A204.1 (cell line): ENCODE measurements at regions not wholly inside any gene's neighbourhood (a gene's known extent, or its start where the extent isn't known, plus 50 kb on each side); places are given as distances from the start of the nearest gene placed in this dataset.
"Not testable (repeated sequence)": the region's sequence is repeated elsewhere in the genome, so short reads cannot be mapped to it uniquely, and the experiment has no call there.

Experiments used
- FAIRE-seq: peaks from 2 replicates; lab custom pipeline; 2012; peaks lifted over from hg19 to GRCh38; lab: Jason Lieb, UNC

DNA sequence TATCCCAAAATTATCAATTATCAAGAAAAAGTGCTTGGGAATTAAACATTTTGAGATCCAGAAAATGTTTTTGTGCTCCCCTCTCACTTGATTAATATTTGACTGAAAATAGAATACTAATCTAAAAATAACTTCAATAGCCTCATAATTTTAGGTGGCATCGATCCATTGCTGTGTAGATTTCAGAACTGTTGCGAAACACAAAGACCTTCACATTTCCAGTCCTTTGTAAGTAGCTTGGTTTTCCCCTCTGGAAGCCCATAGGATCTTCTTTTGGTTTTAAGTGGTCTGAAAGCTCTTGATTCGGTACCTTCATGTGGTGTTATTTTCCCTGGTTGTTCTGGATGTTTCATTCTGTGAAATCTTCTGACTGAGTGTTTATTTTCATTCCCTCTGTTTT, 176.5 kb downstream of the NUFIP1 start:
- no peak for FAIRE-seq

DNA sequence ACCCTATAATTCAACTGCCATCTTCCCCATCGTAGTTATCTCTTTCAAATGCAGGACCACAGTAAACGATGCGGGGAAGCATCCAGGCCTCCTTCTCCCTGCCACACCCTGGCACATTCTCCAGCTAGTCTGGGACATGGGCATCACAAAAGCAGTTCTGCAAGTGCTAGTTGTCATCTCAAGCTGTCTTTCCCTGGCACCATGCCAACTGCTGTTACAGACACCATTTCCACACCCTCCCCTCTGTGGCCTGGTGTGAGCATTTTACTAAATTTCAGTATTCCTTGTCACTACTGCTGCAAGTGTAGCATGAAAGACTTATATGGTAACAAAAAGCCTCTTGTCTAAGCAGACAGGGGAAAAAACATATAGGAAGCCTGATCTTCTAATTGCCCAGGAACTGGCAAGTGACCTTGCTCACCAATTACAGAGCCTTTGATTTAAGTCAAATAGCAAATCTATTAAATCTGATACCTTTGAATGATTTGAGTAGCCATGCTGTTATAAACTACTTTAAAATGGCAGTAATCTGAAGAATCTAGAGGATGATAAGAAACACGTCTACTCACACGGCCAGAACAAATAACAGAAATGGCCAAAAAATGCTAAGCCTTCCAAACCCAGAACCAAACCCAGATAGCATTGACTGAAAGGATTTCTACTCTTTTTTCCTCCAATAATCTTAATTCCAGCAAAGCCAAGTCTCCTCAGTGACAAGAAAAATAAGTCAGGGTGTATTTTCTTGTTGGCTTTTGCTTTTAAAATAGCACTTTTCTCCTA, 179.0 kb downstream of the NUFIP1 start:
- FAIRE-seq, result no peak

DNA sequence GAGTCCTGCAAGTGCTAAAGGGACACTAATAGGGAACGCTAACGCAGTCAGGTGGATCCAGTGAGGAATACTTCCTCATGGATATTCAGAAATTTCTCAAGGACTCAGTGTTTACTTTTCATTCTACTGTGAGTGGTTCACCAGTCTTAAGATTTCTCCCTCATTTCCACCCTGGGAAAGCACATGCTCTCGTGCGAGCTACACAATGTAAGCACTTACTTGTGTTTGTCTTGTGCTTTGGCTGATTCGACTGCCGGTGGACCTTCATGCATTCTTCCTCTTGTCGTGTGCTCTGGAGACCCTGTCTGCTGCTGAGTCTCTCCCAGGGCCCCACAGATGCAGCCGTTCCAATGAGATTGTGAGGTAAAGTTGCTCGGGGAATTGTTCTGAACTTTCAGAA, 180.1 kb downstream of the NUFIP1 start:
- no peak for FAIRE-seq

GRCh38 chr13:44808185-44808584, 181.1 kb downstream of the NUFIP1 start:
- no peak for FAIRE-seq

DNA sequence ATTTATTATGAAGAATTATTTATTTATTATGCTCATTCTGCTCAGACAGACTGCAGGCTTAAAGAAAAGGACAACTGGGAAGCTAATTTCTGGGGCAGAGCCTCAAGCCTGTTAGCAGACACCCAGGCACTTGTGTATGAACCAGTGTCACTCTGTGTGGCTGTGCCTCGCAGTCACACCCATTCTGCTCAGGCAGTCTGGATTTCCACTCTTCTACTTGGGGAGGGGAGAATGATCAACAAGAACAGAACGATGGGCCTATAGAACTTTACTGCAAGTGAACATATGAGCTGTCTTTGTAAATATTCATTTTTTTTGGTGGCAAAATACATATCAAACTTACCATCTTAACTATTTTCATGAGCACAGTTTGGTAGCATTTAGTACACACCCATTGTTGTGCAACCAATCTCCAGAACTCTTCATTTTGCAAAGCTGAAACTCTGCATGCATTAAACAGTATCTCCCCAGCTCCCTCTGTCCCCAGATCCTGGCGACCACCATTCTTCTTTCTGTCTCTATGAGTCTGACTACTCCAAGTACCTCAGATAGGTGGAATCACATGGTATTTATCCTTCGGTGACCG, 181.7 kb downstream of the NUFIP1 start:
- FAIRE-seq, result no peak

GRCh38 chr13:44806826-44807225, 182.4 kb downstream of the NUFIP1 start:
- FAIRE-seq, result no peak

- no peak for FAIRE-seq
Measured at GRCh38 chr13:44805585-44805984, 183.7 kb downstream of the NUFIP1 start.

- FAIRE-seq, result no peak
Measured at GRCh38 chr13:44803390-44803789, 185.9 kb downstream of the NUFIP1 start.

GRCh38 chr13:44802491-44802890, 186.8 kb downstream of the NUFIP1 start:
- FAIRE-seq, result no peak

GRCh38 chr13:44801990-44802389, 187.3 kb downstream of the NUFIP1 start:
- no peak for FAIRE-seq

DNA sequence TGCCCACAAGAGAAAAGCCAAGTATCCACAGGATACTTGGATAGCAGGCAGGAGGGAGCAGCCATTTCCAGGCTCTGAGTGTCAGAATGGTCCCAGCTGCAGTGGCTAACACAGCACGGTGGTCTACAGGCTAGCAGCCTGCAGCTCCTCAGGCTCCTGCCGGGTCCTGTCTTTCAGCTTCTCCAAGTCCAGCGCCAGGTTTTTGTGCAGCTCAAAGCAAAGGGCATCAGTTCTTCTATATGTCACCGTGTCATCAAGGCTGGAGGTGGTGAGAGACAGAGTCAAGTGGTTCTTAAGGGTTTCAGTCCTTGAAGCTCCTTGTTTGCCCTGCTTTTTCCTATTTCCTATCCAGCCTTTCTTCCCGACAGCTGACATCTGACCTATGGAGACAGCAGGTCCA, 188.6 kb downstream of the NUFIP1 start:
- no peak for FAIRE-seq

GRCh38 chr13:44797685-44798084, 191.6 kb downstream of the NUFIP1 start:
- no peak for FAIRE-seq

- FAIRE-seq, result no peak
Measured at GRCh38 chr13:44796597-44797490, 192.4 kb downstream of the NUFIP1 start.

DNA sequence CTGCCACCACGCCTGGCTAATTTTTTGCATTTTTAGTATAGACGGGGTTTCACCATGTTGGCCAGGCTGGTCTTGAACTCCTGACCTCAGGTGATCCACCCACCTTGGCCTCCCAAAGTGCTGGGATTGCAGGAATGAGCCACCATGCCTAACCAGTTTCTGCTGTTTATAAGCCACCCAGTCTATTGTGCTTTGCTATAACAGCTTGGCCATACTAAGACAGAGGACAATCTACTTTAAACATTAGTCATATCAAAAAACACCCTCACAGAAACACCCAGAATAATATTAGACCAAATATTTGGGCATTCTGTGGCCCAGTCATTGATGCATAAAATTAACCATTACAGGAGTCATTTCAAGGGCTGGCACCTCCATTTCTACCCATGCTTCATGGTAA, 193.2 kb downstream of the NUFIP1 start:
- not testable (repeated sequence) for FAIRE-seq

DNA sequence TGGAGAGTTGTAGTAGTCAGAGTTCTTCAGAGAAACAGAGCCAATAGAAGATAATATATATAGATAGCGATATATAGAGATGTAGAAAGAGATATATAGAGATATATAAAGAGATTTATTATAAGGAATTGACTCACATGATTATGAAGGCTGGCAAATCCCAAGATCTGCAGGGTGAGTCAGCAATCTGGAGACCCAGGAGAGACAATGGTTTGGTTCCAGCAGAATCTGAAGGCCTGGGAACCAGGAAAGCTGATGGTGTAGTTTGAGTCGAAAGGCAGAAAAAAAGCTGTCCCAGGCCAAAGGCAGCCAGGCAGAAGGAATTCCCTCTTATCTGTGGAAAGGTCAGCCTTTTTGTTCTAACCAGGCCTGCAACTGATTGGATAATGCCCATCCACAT, 194.1 kb downstream of the NUFIP1 start:
- no peak for FAIRE-seq

GRCh38 chr13:44792096-44792495, 197.2 kb downstream of the NUFIP1 start:
- no peak for FAIRE-seq

DNA sequence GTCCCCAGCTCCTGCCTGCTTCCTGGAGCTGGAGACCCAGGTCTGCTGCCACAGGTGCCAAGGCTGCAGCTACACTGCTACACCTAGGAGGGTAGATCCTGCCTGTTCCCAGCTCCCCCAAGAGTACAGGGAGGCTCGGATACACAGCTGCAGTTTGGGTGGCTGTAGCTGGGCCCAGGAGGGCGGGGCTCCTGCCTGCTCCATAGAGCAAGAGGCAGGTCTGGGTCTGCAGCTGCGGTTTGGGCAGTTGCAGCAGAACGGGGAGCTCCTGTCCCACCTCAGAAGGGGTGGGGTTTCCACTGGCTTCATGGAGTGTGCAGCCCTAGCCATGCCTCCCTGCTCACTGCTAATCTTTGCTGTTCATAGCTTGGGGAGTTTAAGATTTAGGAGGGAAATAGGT, 199.0 kb downstream of the NUFIP1 start:
- no peak for FAIRE-seq

DNA sequence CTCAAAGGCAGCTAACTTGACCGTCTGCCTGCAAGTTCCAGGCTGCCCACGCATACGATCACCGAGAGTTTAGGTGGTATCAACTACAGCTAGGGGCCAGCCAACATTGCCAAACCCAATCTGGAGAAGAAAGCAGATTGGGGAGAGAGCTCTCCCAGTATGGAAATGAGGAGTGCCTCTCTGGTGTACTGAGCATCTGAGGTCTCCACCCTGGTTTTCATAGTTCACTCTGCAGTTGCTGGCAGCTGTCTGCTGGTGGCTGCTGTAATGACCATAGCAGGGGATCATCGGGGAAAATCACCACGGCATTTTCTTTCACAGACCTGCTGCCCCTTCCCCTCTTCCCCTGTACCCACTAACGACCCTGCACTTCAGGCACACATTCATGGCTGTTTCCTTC, 201.7 kb downstream of the NUFIP1 start:
- FAIRE-seq, result no peak

GRCh38 chr13:44786756-44787155, 202.5 kb downstream of the NUFIP1 start:
- no peak for FAIRE-seq

DNA sequence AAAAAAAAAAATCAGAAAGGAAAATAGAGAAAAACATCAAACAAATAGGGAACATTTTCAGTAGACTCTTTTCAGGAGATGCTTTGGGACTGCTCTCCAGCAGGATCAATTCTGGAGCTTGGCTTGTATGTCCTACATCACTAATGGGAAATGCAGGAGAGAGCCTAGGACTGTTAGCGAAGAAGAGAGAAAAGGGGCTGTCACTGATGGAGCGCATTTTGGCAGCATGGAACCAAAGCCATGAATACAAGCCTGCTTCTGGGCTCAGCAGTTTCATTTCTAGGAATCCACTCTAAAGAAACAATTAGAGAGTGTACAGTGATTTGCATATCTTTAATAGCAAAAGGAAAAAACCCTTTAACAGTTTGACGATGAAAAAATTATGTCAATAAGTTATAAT, 203.9 kb downstream of the NUFIP1 start:
- FAIRE-seq, result no peak

GRCh38 chr13:44784708-44785080, 204.6 kb downstream of the NUFIP1 start:
- FAIRE-seq, result no peak

- FAIRE-seq, result no peak
Measured at GRCh38 chr13:44783994-44784707, 205.1 kb downstream of the NUFIP1 start.
